GM19035 (cell line): ENCODE measurements at regions not wholly inside any gene's neighbourhood (a gene's known extent, or its start where the extent isn't known, plus 50 kb on each side); places are given as distances from the start of the nearest gene placed in this dataset.
"Not testable (repeated sequence)": the region's sequence is repeated elsewhere in the genome, so short reads cannot be mapped to it uniquely, and the experiment has no call there.

Source experiments
- ATAC-seq: cut with Tn5 transposase; IDR thresholded peaks from one replicate; pipeline ENCODE4 v1.9.1; 2021; ENCODE audit not compliant: unreplicated experiment

DNA sequence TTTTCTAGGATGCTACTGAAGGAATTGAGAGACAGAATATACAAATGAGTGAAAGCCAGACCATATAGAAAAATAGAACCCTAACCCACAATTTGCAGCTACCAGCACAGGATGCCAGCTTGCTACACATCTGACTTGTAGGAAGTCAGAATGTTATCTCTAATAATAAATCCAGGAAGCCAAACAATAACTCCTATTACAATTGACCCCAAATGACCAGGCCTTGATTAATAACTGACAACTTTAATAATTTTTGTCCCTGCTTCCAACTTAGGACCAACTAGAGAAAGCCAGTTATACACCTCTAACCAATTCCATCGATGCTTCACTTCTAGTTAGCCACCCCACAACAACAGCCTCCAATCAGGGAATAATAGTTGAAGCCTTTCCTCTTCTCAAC is 193.4 kb downstream of the CASP12 start:
- ATAC-seq: no peak

DNA sequence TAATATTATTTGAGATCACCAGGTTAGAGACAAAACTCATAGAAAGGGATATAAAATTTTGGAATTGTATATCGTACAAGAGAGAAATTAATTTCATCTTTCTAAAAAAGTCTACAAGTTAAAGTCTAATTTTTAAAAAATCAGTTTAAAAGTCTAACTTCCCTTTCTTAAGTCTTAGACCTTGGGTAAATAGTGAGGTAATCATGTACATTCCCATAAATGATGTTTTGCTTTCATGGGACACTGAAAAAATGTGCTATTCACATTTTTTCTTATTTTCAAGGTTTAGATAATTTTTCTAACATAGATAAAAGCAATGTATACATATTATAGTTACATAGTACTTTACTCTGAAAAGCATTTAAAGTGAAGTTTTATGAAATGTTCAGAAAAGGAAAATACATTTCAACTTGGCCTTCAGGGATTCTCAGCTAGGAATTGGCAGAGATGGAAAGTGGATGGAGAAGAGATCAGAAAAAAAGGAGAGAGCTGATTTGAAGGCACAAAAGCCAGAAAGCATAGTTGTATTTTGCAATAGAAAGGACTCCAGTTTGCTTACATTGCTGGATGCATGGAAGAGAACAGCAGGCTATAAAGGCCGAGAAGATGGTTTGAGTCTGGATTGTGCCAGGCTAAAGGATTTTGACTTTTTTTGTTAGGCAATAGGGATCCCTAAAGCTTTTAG is 194.0 kb downstream of the CASP12 start:
- ATAC-seq: no peak

DNA sequence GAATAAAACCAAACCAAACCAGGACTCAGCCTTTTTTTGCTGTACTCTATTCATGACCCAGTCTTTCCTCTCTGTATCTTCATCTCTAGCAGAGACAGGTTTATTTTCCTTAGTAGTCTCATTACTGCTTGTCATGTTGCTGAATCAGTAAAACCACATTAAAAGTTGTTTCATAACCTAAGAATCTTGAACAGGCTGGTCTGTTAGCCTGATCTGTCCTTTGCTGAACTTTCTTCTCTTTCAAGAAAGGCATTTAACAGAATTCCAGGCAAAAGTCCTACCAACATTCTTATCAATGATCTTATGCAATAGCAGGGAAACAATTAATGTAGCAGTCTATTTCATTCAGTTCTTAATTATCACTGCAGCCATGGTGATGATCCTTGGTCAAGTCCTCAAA is 197.7 kb downstream of the CASP12 start:
- no peak for ATAC-seq

DNA sequence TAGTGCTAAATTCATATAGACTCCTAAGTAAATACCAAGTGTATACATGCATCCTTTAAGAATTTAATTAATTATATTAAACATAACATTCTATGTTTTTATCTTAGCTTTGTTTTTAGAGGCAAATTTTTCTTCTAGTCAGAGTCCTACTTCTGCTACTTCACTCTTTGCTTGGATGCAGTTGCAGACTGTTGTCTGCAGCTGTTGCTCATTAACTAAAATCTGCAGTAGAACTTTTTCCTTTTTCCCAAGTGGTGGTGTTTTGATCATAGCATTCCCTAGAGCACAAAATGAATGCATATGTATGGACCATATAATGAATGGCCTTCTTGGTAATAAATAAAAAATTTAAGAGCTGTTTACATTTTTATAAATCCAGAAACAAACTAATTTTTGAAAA is 198.3 kb downstream of the CASP12 start:
- no peak for ATAC-seq

DNA sequence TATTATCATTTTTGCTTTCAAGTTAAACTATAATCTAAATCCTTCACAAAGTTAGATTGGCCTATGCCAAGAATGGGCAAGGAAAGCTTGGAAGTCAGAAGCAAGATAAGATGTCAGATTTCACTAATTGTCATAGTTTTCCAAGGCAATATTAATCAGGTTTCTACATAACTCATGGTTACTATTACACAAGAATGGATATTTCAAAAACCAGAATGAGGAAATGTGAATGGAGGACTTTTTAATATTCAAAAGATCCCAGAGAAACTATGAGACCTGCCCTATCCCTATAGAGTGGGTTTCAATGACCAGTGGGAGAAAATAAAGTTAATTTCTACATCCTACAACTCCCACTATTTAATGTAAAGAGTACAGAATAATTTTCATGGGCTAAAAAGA is 203.2 kb downstream of the CASP12 start:
- ATAC-seq: no peak

DNA sequence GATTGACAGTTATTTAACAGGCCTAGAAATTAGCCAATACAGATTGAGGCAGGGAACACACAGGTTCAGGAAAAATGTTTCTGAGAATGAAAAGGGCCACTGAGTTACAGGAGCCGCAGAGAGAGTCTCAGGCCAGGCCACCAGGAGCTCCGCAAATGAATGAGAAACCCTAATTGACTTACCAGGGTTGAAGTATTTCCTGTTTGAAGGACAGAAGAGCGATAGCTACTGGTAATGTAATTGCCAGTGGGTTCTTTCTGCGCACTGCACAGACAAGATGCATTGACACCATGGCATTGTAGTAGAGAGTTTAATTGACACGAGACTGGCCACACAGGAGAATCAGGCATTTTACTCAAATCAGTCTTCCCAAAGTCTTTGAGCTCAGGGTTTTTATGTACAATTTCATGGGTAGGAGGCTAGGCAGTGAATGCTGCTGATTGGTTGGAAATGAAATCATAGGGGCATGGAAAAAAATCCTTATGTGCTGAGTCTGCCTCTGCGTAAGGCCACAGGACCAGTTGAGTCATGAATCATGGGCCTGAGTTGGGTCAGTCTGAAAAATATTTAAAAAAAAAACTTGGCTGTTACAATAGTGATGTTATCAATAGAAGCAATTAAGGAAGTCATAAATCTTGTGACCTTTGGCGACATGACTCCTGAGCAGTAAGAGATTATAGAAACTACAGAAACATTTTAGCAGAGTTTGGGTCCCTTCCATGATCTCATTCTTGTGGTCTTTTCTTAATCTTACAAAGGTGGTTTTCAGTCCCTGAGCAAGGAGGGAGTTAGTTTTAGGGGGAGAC is 203.8 kb downstream of the CASP12 start:
- ATAC-seq: no peak

DNA sequence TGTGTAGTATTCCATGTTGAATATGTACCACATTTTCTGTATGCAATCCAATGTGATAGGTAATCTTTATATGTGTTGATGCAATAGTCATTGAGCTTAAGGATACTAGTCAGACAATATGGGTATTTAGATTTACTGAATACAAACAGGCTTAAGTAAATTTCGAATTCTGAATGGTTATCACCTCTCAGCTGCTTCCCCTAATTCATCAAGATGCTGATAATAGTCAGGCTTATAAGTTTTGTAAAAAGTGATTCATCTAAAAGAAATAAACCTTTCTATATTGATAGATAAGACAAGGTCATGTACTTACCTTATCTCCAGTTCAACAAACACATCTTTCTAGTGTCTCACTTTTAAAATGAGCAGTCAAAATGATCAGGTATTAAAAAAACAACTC is 205.5 kb downstream of the CASP12 start:
- no peak for ATAC-seq

DNA sequence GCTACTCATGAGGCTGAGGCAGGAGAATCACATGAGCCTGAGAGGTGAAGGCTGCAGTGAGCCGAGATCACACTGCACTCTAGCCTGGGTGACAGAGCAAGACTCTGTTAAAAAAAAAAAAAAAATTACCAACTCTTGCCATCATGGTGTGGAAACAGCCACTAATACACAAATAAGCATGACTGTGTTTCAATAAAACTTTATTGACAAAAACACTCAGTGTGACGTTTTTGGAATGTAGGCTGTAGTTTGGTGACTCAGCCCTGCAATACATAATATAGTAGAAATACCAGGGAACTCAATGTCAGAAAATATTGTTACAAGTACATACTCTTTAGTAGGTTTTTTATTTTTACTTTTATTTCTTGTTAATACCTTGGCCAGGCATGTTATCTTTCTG is 207.1 kb downstream of the CASP12 start:
- no peak for ATAC-seq

DNA sequence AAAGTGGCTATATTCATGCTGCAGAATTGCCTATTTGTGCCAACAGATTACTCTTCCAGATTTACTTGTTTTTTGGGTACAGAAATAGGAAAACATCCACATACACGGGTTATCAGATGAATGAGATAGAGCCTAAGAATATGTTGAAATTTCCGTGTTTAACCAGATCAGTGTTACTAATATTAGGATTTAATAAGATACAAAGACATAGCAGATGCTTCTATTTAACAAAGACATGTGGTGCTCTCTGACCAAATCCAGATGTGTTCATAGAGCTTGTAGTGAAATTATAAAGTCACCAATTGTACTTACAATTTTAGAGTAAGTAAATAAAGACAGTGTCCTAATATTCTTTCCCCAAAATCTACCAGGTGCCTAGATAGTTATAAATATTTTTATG is 208.0 kb downstream of the CASP12 start:
- no peak for ATAC-seq

DNA sequence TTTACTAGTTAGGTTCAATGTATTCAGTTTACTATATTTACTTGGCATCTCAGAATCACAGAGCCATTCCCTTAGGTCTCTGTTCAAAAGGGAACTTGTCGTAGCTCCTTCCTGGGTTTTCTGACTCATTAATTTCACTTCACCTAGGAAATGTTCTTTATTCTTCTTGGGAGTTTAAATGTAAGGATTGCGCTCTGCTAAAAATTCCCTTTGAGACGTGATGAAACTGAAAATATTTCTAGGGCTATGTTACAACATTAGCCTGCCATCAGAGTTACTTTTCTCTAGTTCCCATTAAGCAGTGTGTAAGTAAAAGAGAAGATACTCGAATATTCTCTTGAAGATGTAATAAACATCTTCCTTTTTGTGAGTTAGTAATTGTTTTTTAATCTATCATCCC is 209.5 kb downstream of the CASP12 start:
- ATAC-seq: no peak

DNA sequence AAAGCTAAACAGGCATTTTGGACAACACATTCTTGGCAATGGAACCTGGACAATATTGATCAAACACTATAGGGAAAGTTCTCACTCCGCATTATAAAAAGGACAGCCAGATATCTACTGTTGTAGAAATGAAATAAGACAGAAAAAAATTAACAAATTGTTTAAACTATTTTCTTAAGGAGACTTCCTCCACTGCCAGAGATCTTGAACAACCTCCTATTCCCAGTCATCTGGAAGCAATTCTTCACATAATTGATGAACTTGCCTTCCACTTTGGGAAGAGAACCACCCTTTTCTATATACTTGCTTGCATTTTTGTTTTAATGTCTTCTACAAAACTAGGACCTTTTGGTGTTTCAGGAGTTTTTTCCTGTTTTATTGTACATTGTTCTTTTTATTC is 216.1 kb downstream of the CASP12 start:
- ATAC-seq: no peak

DNA sequence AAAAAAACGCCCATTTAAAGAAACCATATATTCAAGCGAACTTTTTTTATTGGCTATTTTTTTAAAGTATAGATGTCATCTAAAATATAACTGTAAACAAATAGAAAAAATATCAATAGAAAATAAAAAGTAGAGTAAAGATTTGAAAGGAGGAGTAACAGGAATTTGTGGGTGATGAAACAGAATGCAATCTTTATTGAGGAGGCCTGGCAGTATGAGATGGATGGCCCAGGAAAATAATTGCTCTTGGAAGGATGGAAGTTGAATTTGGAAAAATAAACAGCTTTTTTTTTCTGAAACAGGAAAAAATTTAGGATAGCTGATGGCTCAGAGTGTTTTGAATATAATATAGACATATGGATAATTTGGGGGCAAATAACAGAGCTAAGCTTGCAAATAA is 219.0 kb downstream of the CASP12 start:
- ATAC-seq: no peak

DNA sequence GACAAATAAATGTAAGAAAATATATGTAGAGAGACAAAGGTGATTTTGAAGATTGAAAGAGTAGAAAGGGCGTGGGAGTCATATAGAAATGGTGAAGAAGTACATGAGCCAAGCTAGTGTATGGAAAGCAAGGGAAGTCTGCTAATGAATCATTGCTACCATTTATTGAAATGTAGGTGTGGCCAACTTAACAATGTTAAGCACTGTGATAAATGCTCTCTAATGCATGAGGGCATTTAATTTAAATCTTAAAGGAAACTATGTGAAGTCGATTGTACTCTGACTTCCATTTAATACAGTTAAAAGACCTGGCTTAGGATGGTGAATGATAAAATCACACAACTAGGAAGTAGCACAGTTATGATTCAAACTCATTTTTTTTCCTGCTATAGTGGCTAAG is 219.9 kb downstream of the CASP12 start:
- no peak for ATAC-seq

DNA sequence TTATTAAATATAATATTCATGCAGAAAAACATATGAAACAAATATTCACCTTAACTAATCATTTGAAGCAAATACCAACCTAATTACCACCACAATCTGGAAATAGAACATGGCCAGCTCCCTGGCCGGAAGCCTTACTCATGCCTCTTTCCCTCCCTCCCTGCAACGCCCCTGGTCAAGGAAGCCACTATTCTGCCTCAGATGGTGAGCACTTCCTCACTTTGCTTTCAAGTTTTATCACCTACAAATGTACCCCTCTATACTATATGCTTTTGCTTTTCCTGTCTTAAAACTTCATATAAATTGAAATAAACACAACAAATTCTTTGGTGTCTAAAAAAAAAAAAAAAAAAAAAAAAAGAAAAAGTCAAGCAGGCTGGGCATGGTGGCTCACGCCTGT is 221.2 kb downstream of the CASP12 start:
- ATAC-seq: not testable (repeated sequence)

DNA sequence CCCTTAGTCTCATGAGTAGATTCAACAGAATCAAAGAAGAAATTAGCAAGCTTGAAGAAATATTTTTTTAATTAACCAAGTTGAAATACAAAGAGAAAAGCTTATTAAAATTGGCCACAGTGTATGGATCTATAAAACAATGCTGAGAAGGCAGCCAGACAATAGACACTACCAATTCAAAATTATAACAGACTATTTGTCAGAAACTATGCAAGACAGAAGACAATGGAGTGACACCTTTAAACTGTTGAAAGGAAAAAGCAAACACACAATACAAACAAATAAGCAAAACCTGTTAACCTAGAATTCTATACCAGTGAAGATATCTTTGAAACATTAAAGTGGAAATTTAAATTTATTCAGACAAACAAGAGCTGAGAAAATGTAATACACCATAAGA is 225.4 kb downstream of the CASP12 start:
- ATAC-seq: no peak

DNA sequence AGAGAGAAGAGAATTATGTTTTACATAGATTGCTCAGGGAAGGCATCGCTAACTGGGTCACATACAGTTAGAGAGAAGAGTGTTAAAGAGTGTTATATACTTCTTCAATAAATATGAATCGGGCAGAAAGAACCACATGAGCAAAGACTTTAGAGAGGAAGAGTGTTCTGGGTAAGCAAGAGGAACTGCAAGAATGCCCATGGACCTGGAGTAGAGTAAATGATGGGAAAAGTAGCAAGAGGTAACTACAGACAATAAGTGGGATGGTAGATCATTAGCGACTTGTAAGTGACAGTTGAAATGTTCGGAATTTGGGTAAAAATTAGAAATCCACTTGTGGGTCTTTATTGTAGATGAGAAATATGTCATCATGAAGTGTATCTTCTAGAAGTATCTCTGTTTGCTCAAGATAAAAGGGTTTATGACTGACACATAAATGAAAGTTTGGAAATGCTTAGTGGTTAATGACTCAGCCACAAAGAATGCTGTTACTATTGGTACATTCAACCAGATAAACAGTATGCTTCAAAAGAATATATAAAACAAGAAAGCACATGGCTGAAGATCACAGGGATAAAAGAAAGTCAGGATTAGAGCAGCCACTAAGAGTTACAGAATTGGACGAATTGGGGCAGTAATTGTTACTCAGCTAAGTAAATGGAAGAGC is 229.3 kb downstream of the CASP12 start:
- ATAC-seq: no peak

DNA sequence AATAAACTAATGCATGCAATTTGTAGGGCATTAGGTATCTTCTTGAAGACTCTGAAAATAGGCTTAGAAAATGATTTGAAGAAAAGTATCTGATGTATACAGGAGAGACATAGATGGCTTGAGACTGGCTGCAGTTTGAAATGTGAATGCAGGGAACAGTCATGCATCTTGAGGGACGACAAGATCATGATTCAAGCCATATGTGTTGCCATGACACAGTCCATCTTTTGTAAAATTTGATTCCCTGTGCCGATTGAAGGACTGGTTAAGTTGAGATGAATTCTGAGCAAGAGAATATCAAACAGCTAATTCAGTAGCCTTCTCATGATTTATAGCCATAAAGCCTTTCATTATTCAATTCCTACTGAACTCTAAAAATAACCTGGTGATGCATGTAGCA is 231.6 kb downstream of the CASP12 start:
- ATAC-seq: no peak

DNA sequence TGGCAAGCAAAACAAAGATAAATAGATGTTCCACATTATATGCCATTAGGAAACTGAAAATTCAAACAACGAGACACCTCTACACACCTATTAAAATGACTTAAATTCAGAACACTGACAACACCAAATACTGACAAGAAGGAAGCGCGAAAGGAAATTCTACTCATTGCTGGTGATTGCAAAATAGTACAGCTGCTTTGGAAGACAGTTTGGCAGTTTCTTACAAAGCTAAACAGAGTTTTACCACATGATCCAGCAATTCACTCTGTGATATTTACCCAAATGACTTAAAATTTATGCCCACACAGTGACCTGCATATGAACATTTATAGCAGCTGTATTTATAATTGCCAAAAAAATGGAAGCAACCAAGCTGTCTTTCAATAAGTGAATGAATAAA is 232.6 kb downstream of the CASP12 start:
- ATAC-seq: no peak

DNA sequence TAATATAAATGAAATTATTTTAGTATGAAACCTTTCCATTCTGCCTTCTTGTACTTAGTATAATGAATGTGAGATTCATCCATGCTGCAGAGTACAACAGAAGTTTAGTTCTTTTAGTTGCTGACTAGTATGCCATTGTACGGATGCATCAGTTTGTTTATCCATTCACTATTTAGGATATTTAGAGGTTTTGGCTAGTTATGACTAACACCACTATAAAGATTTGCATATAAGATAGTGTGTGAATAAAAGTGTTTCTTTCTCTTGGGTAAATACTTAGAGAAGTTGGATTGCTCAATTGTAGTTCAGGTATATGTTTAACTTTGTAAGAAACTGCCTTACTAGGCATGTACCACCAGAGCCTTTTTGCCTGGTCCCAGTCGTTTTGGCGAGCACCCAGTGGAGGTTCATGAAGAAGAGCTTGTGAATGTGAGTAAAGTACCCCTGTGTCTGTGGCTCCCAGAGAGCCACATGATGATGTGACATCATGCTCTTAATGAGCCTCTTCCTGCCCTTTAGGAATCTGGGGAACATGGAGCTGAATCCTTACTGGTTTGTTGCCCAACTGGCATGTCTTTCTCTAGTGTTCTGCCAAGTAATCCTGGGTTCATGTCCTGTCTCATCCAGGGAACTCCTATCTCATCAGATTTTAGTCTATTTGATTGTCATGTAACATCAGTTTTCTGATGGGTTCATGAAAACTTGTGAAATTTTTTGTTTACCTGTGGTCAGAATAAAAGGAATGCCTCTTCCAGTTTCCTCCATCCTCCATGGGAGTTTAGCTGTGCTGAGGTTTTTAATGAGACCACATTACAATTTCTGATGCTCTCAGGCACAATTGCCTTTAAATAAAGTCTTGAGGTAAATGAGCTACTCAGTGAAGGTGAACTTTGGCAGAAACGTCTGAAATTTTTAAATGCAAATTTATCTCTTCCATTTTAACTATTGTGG is 234.8 kb downstream of the CASP12 start:
- no peak for ATAC-seq

DNA sequence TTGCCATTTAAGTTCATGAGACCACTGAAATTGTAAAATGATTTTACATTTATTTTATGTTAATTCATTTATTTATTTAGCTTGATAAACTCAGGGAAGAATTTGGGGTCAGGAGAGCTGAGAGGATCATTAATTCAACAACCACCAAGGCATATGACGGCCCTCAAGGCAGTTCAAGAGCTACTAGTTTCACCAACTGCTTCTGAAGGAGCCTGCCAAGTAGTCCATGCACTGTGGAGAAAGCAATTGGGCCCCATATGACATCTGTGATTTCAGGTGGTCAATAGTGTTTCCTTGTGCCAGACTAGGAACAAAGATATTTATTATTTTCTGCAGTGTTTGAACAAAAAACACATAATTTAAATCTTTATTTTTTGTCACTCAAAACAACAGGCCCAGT is 236.4 kb downstream of the CASP12 start:
- no peak for ATAC-seq

DNA sequence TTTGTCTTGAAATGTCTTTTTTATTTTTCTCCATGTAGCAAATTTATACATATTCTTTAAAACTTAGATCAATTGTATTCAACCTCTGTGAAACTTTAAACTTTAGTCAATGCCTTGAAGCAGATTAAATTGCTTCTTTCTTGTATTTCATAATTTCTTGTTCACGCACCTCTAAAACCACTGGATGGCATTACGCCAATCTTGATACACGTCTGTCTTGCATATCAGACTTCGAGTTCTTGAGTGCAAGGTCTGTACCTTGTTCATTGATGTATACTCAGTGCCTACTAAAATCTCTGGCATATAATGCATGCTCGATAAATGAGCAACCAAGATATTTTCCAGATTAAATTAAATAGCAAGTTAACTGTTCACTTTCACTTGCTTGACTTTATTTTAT is 236.8 kb downstream of the CASP12 start:
- no peak for ATAC-seq
